GM18861 (cell line): ENCODE measurements at regions not wholly inside any gene's neighbourhood (a gene's known extent, or its start where the extent isn't known, plus 50 kb on each side); places are given as distances from the start of the nearest gene placed in this dataset.
"Not testable (repeated sequence)": the region's sequence is repeated elsewhere in the genome, so short reads cannot be mapped to it uniquely, and the experiment has no call there.

Experiments used
- ATAC-seq: cut with Tn5 transposase; IDR thresholded peaks from one replicate; pipeline ENCODE4 v1.9.1; 2021; ENCODE audit not compliant: unreplicated experiment

- no peak for ATAC-seq
Observed at GRCh38 chr5:7269591-7270274, 126.2 kb upstream of the ADCY2 start.

DNA sequence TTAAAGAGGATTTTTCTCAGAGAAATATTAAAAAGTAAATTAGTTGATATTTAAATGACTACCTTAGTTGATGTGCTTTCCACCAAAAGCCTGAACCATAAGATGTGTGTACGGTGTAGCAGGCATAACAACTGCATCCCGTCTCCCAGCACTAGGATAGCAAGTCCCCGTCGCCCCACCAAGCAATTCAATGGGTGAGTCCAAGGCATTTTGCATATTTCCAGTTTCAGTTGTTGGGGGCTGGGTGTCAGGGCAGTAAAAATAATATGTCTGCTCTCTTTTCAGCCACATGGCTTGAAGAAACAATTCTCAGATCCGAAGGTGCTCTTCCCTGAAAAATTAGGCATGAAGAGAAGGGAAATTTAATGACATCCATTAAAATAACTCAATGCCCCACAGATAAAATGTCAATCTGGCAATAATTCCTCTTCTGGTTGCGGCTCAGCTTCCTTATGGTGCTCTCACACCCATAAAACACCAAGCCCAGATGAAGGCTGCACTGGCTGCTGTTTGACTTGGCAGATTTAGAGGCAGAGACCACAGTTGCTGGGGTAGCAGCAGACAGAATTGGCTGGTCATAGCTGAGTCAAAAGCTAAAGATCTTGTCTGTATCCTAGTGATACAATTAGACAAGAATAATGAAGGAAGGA, 124.4 kb upstream of the ADCY2 start:
- ATAC-seq = no peak

- ATAC-seq = no peak
Observed at GRCh38 chr5:7272408-7272965, 123.5 kb upstream of the ADCY2 start.

DNA sequence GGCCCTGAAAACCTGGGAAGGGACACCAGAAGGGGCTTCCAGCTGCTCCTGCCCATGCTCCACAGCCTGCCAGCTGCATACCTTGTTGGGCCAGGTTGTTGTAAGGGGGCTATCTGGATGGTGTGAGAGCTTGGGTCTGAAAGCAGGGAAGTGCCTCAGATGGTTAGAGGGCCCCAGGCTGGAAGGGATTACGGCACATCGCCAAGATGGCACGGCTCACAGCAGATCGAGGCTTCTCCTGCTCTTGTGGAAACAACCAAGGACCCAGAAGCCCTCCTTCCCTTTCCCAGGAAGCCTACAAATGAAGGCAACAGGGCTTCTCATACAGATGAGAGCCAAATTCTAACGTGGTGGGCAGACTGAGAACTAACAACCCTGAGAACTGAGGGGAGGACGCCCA, 121.7 kb upstream of the ADCY2 start:
- ATAC-seq = no peak

GRCh38 chr5:7289634-7290033, 106.3 kb upstream of the ADCY2 start:
- not testable (repeated sequence) for ATAC-seq

DNA sequence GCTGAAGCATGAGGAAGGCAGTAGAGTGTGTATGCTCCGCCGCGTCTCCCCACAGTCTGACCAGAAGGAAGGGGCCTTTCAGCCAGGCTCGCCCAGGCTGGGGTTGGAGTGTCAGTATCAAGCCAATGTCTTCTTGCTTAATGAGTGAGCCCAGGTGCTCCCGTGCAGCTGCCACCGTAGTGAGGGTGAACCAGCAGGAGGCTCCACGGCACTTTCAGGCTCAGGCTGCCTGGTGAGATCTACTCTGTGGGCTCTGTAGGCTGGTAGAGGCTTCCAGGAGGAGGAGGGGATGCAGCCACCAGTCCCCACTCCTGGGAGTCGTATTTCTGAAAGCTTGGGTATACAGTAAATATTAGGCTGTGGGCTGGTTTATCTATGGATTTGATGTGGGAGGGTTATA, 98.1 kb upstream of the ADCY2 start:
- ATAC-seq = not testable (repeated sequence)

GRCh38 chr5:7299731-7300130, 96.2 kb upstream of the ADCY2 start:
- ATAC-seq = not testable (repeated sequence)

GRCh38 chr5:7305000-7305674, 90.8 kb upstream of the ADCY2 start:
- ATAC-seq = not testable (repeated sequence)

GRCh38 chr5:7306556-7306955, 89.4 kb upstream of the ADCY2 start:
- ATAC-seq = not testable (repeated sequence)

- ATAC-seq = not testable (repeated sequence)
Observed at GRCh38 chr5:7307709-7308108, 88.2 kb upstream of the ADCY2 start.

GRCh38 chr5:7309715-7310114, 86.2 kb upstream of the ADCY2 start:
- not testable (repeated sequence) for ATAC-seq

DNA sequence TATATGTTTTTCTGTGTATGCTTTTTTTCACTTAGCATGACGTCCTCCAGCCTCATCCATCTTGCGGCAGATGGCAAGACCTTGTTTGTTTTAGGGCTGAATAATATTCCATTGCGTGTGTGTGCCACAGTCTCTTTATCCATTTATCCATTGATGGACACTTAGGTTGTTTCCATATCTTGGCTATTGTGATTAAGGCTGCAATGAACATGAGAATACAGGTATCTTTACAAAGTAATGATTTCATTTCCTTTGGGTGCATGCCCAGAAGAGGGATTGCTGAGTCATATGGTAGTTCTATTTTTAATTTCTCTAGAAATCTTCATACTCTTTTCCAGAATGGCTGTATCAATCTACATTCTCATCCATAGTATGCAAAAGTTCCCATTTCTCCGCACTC, 85.3 kb upstream of the ADCY2 start:
- not testable (repeated sequence) for ATAC-seq

DNA sequence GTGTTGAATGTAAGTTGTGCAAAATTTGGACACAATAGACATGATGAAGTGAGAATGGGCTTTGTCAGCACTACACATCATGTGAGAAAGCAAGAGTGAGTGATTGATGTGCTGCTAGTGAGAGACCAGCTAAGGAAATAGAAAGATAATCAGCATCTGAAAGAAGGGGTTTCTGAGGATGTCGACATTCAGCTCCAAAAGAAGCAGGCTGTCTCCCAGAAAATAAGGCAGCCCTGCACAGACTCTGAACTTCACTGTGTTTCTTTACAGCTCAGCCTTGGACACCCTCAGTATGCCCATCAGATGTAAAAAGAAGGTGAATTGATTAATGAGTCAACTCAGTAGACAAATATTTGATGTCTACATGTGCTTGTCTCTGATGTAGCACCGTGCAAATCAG, 80.8 kb upstream of the ADCY2 start:
- no peak for ATAC-seq

DNA sequence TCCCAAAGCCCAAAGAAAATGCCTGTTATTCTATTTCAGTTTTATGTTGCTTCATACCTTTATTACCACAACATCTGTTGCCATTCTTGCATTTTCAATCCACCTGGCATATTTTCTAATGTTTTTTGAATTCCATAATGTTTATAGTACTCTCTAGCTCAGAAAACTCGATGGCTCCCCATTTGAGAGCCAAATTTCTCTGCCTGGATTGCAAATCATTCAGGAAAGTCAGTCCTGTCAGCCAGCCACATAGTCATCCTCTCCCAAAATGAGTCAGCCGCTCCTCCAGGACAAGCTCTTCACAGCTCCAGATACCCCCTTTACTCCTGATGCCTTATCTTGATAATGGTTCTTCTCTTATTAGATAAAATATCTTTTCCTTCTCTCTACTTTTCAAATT, 78.2 kb upstream of the ADCY2 start:
- no peak for ATAC-seq

DNA sequence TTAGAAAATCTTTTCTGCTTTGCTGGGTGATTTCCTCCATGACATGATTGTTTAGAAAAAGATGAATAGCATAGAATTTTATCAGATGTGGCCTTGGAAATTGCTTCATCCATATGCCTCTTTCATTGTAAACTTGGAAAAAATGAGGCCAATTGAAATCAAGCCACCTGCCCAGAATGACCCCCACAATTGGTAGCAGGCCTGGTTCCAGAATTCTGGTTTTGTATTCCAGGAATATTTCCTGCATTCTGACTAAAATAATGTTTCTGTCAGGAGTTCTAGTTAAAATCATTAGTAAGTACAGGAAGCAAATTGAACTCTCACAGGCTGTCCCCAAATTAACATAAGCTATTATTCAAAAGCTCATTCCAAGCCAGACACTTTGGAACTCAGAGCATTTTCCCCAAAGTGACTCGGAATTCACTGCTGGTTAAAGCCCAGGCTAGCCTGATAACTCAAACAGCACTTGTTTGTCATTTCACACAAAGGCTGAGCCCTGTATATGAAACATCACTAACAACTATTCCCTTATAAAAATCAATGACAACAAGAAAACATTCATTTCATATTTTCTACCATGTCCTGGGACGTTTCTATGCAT, 75.1 kb upstream of the ADCY2 start:
- no peak for ATAC-seq

DNA sequence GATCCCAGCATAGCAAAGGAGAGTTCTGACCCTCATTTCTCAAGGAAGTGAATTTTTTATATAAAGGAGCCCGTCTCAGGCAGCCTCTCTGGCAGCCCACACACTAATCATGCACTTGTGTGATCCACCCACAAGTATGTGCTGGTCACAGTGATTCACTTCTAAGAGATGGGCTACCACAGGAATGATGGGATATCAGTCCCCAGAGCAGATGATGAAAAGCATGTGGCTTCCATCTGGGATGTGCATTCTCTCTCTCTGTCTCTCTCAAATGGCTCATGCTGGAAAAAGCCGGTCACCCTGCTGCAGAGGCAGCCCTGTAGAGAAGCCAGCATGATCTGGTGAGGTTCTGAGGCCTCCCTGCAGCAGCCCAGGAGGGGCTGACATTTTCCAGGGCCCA, 74.2 kb upstream of the ADCY2 start:
- no peak for ATAC-seq

GRCh38 chr5:7324919-7325318, 71.0 kb upstream of the ADCY2 start:
- ATAC-seq = no peak

GRCh38 chr5:7325975-7326913, 69.7 kb upstream of the ADCY2 start:
- ATAC-seq = no peak

- ATAC-seq = no peak
Observed at GRCh38 chr5:7329141-7329540, 66.8 kb upstream of the ADCY2 start.

DNA sequence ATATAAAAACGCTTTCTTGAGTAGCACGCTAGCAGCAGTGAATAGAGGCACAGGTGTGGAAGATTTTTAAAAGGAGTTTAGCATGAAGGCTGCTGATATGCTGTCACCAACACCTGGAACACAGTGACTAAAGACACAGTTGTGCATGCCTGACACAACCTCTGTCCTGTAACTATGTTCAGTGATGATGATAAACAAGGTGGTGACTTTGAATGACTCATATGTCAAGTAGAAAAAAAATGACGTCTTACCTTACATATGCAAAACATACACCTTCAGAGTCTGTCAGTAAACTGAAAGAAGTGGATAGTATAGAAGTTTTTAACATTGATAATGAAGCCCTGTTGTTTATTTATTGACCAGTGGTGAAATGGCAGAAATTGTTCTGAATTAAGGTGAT, 66.2 kb upstream of the ADCY2 start:
- ATAC-seq = no peak
